Ramos (cell line): ENCODE measurements at regions not wholly inside any gene's neighbourhood (a gene's known extent, or its start where the extent isn't known, plus 50 kb on each side); places are given as distances from the start of the nearest gene placed in this dataset.
"Not testable (repeated sequence)": the region's sequence is repeated elsewhere in the genome, so short reads cannot be mapped to it uniquely, and the experiment has no call there.

Experiments
- in situ Hi-C: fragments of 300-500 bp; cut with MboI; formaldehyde crosslinking; loops from one replicate; pipeline ENCODE4 v1.14.3; 2022; ENCODE audit warnings: low sequenced_read_pairs; ENCODE audit not compliant: unreplicated experiment

- in situ Hi-C loops = loop anchor here (10.0 kb wide), 1 partner anchor 226 kb away; no protein-coding TSS in a partner anchor
Measured at GRCh38 chr13:46498650-46499049, 54.3 kb upstream of the LRCH1 start.

GRCh38 chr13:46496086-46496485 is 56.9 kb upstream of the LRCH1 start:
- in situ Hi-C loops = loop anchor here (10.0 kb wide), 1 partner anchor 229 kb away; no protein-coding TSS in a partner anchor

- in situ Hi-C loops = loop anchor here (10.0 kb wide), 1 partner anchor 229 kb away; no protein-coding TSS in a partner anchor
Measured at GRCh38 chr13:46495651-46496050, 57.3 kb upstream of the LRCH1 start.

GRCh38 chr13:46495066-46495465 is 57.9 kb upstream of the LRCH1 start:
- in situ Hi-C loops = loop anchor here (10.0 kb wide), 1 partner anchor 230 kb away; no protein-coding TSS in a partner anchor

- in situ Hi-C loops = loop anchor here (10.0 kb wide), 1 partner anchor 232 kb away; no protein-coding TSS in a partner anchor
Measured at GRCh38 chr13:46492946-46493345, 60.0 kb upstream of the LRCH1 start.

GRCh38 chr13:46491641-46492040 is 61.3 kb upstream of the LRCH1 start:
- in situ Hi-C loops = loop anchor here (10.0 kb wide), 1 partner anchor 233 kb away; no protein-coding TSS in a partner anchor

GRCh38 chr13:46490713-46491112 is 62.3 kb upstream of the LRCH1 start:
- in situ Hi-C loops = loop anchor here (10.0 kb wide), 1 partner anchor 234 kb away; no protein-coding TSS in a partner anchor

- in situ Hi-C loops = loop anchor here (10.0 kb wide), 1 partner anchor 235 kb away; no protein-coding TSS in a partner anchor
Measured at GRCh38 chr13:46490129-46490528, 62.8 kb upstream of the LRCH1 start.

GRCh38 chr13:46489586-46490023 is 63.4 kb upstream of the LRCH1 start:
- in situ Hi-C loops = loop anchor here (10.0 kb wide), 1 partner anchor 235 kb away; no protein-coding TSS in a partner anchor

GRCh38 chr13:46487748-46488147 is 65.2 kb upstream of the LRCH1 start:
- in situ Hi-C loops = no loop called here

GRCh38 chr13:46486270-46486669 is 66.7 kb upstream of the LRCH1 start:
- in situ Hi-C loops = no loop called here

GRCh38 chr13:46484561-46484960 is 68.4 kb upstream of the LRCH1 start:
- in situ Hi-C loops = no loop called here

- in situ Hi-C loops = no loop called here
Measured at GRCh38 chr13:46481166-46481565, 71.8 kb upstream of the LRCH1 start.

- in situ Hi-C loops = no loop called here
Measured at GRCh38 chr13:46480131-46480530, 72.8 kb upstream of the LRCH1 start.

- in situ Hi-C loops = no loop called here
Measured at GRCh38 chr13:46479691-46480090, 73.3 kb upstream of the LRCH1 start.

- in situ Hi-C loops = no loop called here
Measured at GRCh38 chr13:46479283-46479682, 73.7 kb upstream of the LRCH1 start.

GRCh38 chr13:46478651-46479050 is 74.3 kb upstream of the LRCH1 start:
- in situ Hi-C loops = no loop called here

- in situ Hi-C loops = no loop called here
Measured at GRCh38 chr13:46476174-46476573, 76.8 kb upstream of the LRCH1 start.

GRCh38 chr13:46475541-46475991 is 77.4 kb upstream of the LRCH1 start:
- in situ Hi-C loops = no loop called here

- in situ Hi-C loops = no loop called here
Measured at GRCh38 chr13:46473806-46474205, 79.2 kb upstream of the LRCH1 start.

- in situ Hi-C loops = no loop called here
Measured at GRCh38 chr13:46472384-46472783, 80.6 kb upstream of the LRCH1 start.

- in situ Hi-C loops = not testable (repeated sequence)
Measured at GRCh38 chr13:46469699-46470098, 82.6 kb upstream of the RUBCNL start.
